Activated T-helper 1 cell treated with anti-CD3 and anti-CD28 coated beads, Interleukin-2, amount 50 U/mL, for 16 hours (primary cell): ENCODE measurements at regions not wholly inside any gene's neighbourhood (a gene's known extent, or its start where the extent isn't known, plus 50 kb on each side); places are given as distances from the start of the nearest gene placed in this dataset.

Experiments used
- DNase-seq, 2 donors: peaks; one replicate each; pipeline ENCODE4 v3.0.0-alpha.2; 2020; ENCODE audit warnings: low read depth in 1 of 2, low spot score in 1 of 2

GRCh38 chr22:48530666-48531065 lies 1297.0 kb downstream of the BRD1 start:
- DNase-seq: no peak

- no peak for DNase-seq
Measured at GRCh38 chr22:48528221-48528915, 1299.3 kb downstream of the BRD1 start.

- no peak for DNase-seq
Measured at GRCh38 chr22:48523761-48524160, 1303.9 kb downstream of the BRD1 start.

GRCh38 chr22:48523091-48523490 lies 1304.6 kb downstream of the BRD1 start:
- no peak for DNase-seq

- DNase-seq: no peak
Measured at GRCh38 chr22:48522271-48522670, 1305.4 kb downstream of the BRD1 start.

- no peak for DNase-seq
Measured at GRCh38 chr22:48520884-48521588, 1306.6 kb downstream of the BRD1 start.

GRCh38 chr22:48520207-48520606 lies 1307.5 kb downstream of the BRD1 start:
- DNase-seq: no peak

GRCh38 chr22:48517039-48518030 lies 1310.3 kb downstream of the BRD1 start:
- DNase-seq: no peak

GRCh38 chr22:48516571-48516970 lies 1311.1 kb downstream of the BRD1 start:
- DNase-seq: no peak

- DNase-seq: no peak
Measured at GRCh38 chr22:48515571-48516200, 1312.0 kb downstream of the BRD1 start.

- DNase-seq: no peak
Measured at GRCh38 chr22:48513929-48514328, 1313.7 kb downstream of the BRD1 start.

- no peak for DNase-seq
Measured at GRCh38 chr22:48513446-48513845, 1314.2 kb downstream of the BRD1 start.

GRCh38 chr22:48511781-48512327 lies 1315.8 kb downstream of the BRD1 start:
- no peak for DNase-seq

- DNase-seq: no peak
Measured at GRCh38 chr22:48511211-48511610, 1316.5 kb downstream of the BRD1 start.

- DNase-seq: no peak
Measured at GRCh38 chr22:48510599-48510998, 1317.1 kb downstream of the BRD1 start.

- no peak for DNase-seq
Measured at GRCh38 chr22:48507595-48508350, 1319.9 kb downstream of the BRD1 start.

- DNase-seq: no peak
Measured at GRCh38 chr22:48507171-48507570, 1320.5 kb downstream of the BRD1 start.

GRCh38 chr22:48506506-48507145 lies 1321.0 kb downstream of the BRD1 start:
- no peak for DNase-seq

GRCh38 chr22:48505891-48506290 lies 1321.8 kb downstream of the BRD1 start:
- no peak for DNase-seq
